ENCODE measurements at regions not wholly inside any gene's neighbourhood (a gene's known extent, or its start where the extent isn't known, plus 50 kb on each side); places are given as distances from the start of the nearest gene placed in this dataset.

DNA sequence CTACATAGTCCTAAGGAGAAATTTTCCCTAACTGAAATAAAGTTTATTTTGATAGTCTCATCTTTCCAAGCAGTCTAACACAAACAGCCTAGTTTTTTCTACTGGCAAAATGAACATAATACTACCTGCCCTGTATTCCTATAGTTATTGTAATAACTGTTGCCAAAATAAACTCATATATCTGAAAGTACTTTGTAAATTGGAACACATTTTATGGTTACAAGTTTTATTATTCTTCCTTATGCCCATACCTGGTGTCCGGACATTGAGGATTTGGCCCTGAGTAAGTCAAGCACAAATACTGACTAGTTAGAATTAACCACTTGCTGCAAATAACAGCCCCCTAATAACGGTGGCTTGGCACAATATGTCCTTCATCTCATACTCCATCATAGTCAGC lies 120.4 kb upstream of the TOM1L1 start:
- BruUV-seq (replicated peaks) = no TSS peak
- Histone ChIP-seq H4K8ac (ENCODE audit: low read depth in 2 of 2, low read length in 2 of 2) (no peak overlapping the region), H3K23ac (ENCODE audit: low read depth, low read length) (no peak overlapping the region), H2BK15ac (ENCODE audit: low read depth, low read length) (no peak overlapping the region), H3K4me3 (ENCODE audit: insufficient read depth, low read depth, low read length) (no peak overlapping the region), H3K9ac (ENCODE audit: low read depth, low read length) (no peak overlapping the region), H4K5ac (ENCODE audit: low read depth, low read length) (no peak overlapping the region), H3K27ac (ENCODE audit: insufficient read depth, low read length) (no peak overlapping the region), H2BK20ac (ENCODE audit: low read depth, low read length) (no peak overlapping the region), H3K56ac (ENCODE audit: extremely low read depth, insufficient read depth, low read length) (no peak overlapping the region), H3K14ac (replicated peaks; ENCODE audit: low read depth, low read length) (no peak overlapping the region), H3K9me3 (ENCODE audit: control insufficient read depth, insufficient read depth, low read length) (peaks cover 9% of the 10 kb centered on the region), H2AFZ (replicated peaks; ENCODE audit: low read length, poor library complexity) (no peak overlapping the region), H3K36me3 (ENCODE audit: control insufficient read depth, insufficient read depth, low read length) (no peaks in the 10 kb centered on the region), H3K4ac (ENCODE audit: low read depth, low read length) (no peak overlapping the region), H4K91ac (ENCODE audit: insufficient read depth, low read depth, low read length) (no peak overlapping the region), H3K4me2 (ENCODE audit: low read depth, low read length) (no peak overlapping the region), H2BK120ac (ENCODE audit: low read depth, low read length) (no peak overlapping the region), H2AK5ac (ENCODE audit: low read depth, low read length) (no peak overlapping the region), H2AK9ac (replicated peaks; ENCODE audit: low read depth, low read length, poor library complexity) (no peak overlapping the region), H2BK5ac (ENCODE audit: low read depth, low read length, poor library complexity, severe bottlenecking) (no peak overlapping the region), H3K18ac (ENCODE audit: low read depth, low read length) (no peak overlapping the region), H3K9me1 (ENCODE audit: insufficient read depth, low read length) (no peaks in the 10 kb centered on the region), H3K27me3 (ENCODE audit: control insufficient read depth, insufficient read depth, low read length) (no peaks in the 10 kb centered on the region), H3K4me1 (ENCODE audit: control insufficient read depth, insufficient read depth, low read length) (no peaks in the 10 kb centered on the region), H3K79me1 (ENCODE audit: low read depth in 1 of 2, low read length in 2 of 2) (no peaks in the 10 kb centered on the region), H4K20me1 (ENCODE audit: insufficient read depth, low read length) (no peaks in the 10 kb centered on the region)
- intact Hi-C loops (cut with micrococcal nuclease) = no loop called here
- WGBS, 2 experiments (ENCODE audit: extremely low coverage in 2 of 2, insufficient read length in 1 of 2) = no CpG with 5 or more reads among the region's 2 CpGs
- in situ Hi-C loops (cut with MboI; ENCODE audit: low sequenced_read_pairs) = no loop called here
- no peak for TF ChIP-seq CHD1 (IDR thresholded peaks at IDR 0.05; ENCODE audit: low read depth, low read length)
- TF ChIP-seq MXI1 (IDR thresholded peaks at IDR 0.05; ENCODE audit: borderline replicate concordance, low read depth, low read length) = no peak
- TF ChIP-seq RCOR1 (IDR thresholded peaks at IDR 0.05; ENCODE audit: insufficient replicate concordance, low read length) = no peak
- no peak for TF ChIP-seq CTCF (conservative IDR thresholded peaks at IDR 0.05; ENCODE audit: low read depth, low read length)
- no peak for TF ChIP-seq RAD21 (IDR thresholded peaks at IDR 0.05; ENCODE audit: low read length)
- no peak for TF ChIP-seq FOS (IDR thresholded peaks at IDR 0.05; ENCODE audit: low read depth, low read length)
- TF ChIP-seq SMC3 (IDR thresholded peaks at IDR 0.05; ENCODE audit: low read depth, low read length) = no peak
- no peak for TF ChIP-seq POLR2A (IDR thresholded peaks at IDR 0.05; ENCODE audit: low read depth, low read length)
- TF ChIP-seq RFX5 (IDR thresholded peaks at IDR 0.05; ENCODE audit: low read depth, low read length) = no peak
- no peak for TF ChIP-seq CEBPB (IDR thresholded peaks at IDR 0.05; ENCODE audit: low read depth, low read length)
- no peak for TF ChIP-seq MAFK (IDR thresholded peaks at IDR 0.05; ENCODE audit: low read depth, low read length)
- TF ChIP-seq USF2 (IDR thresholded peaks at IDR 0.05; ENCODE audit: low read depth, low read length) = no peak
- TF ChIP-seq NFE2L2 (IDR thresholded peaks at IDR 0.05; ENCODE audit: low read depth, low read length) = no peak
- TF ChIP-seq MAZ (IDR thresholded peaks at IDR 0.05; ENCODE audit: borderline replicate concordance, low read depth, low read length) = no peak
- no peak for TF ChIP-seq BHLHE40 (IDR thresholded peaks at IDR 0.05; ENCODE audit: low read depth, low read length)
- TF ChIP-seq ELK1 (IDR thresholded peaks at IDR 0.05; ENCODE audit: borderline replicate concordance, low read depth, low read length) = no peak
- ChIA-PET CTCF (no interaction called here), POLR2A (ENCODE audit: unreplicated experiment) (no interaction called here)
- dilution Hi-C loops (cut with HindIII; ENCODE audit: low sequenced_read_pairs, unreplicated experiment) = no loop called here
- DNase-seq = no peak
- no peak for ATAC-seq (ENCODE audit: low read depth)

All from IMR-90 (cell line).